HepG2 (cell line): ENCODE measurements at regions not wholly inside any gene's neighbourhood (a gene's known extent, or its start where the extent isn't known, plus 50 kb on each side); places are given as distances from the start of the nearest gene placed in this dataset.

Experiments
- ATAC-seq: fragments of 200-7000 bp; cut with Tn5 transposase; 3 replicates; pipeline ENCODE4 v1.9.1; 2020; ENCODE audit warnings: mild to moderate bottlenecking, moderate library complexity
- BruUV-seq: library from RNA; stranded (reverse); fragments of 400-500 nt; replicated peaks from 2 replicates; lab custom pipeline; 2021; lab: Mats Ljungman, UMichigan
- CTCF ChIA-PET: fragments of 300-600 bp; formaldehyde crosslinking; extraction: SDS; loops from one replicate; lab custom pipeline; 2021; ENCODE audit warnings: low total read pairs, inconsistent platforms, low intra/inter-chr PET ratio; lab: Yijun Ruan, JAX
- POLR2A ChIA-PET: fragments of 350-600 bp; sonication (Branson Sonifier 250); formaldehyde crosslinking; loops from one replicate; lab custom pipeline; 2020; ENCODE audit warnings: antibody characterized with exemption, inconsistent platforms; lab: Yijun Ruan, JAX
- DNase-seq: peaks from one replicate; pipeline ENCODE4 v3.0.0-alpha.2; 2015; ENCODE audit warnings: low spot score
- FAIRE-seq: peaks from 3 replicates; lab custom pipeline; 2011; peaks lifted over from hg19 to GRCh38; lab: Jason Lieb, UNC
- H2AFZ ChIP-seq: one replicate; pipeline ENCODE4 v1.6.1; 2011; ENCODE audit warnings: low read length, inconsistent platforms
- H3K27ac ChIP-seq: fragments of 300-600 bp; 3 replicates; pipeline ENCODE4 v1.8.0; 2011; ENCODE audit warnings: mixed run types, mild to moderate bottlenecking, mixed read lengths, low read length, inconsistent platforms; ENCODE audit not compliant: insufficient read depth; ENCODE audit errors: extremely low read length
- H3K27me3 ChIP-seq, 2 experiments: fragments of 200-600 bp in 1 of 2; 2 replicates in 1 of 2; 3 replicates in 1 of 2; pipeline versions ENCODE4 v1.6.0 to v1.8.0; 2011; ENCODE audit warnings: low read length in 2 of 2, mild to moderate bottlenecking in 2 of 2, moderate library complexity in 2 of 2, inconsistent platforms in 1 of 2; ENCODE audit not compliant: insufficient read depth in 2 of 2, control insufficient read depth in 1 of 2
- H3K36me3 ChIP-seq, 2 experiments: fragments of 200-600 bp in 1 of 2; replicated peaks in 1 of 2; 2 replicates in 1 of 2; 3 replicates in 1 of 2; pipeline versions ENCODE4 v1.5.1 to v1.8.0; 2011; ENCODE audit warnings: low read length in 2 of 2, inconsistent platforms in 1 of 2; ENCODE audit not compliant: insufficient read depth in 2 of 2, control insufficient read depth in 1 of 2
- H3K4me1 ChIP-seq: 2 replicates; pipeline ENCODE4 v1.5.1; 2012; ENCODE audit warnings: low read length, inconsistent platforms; ENCODE audit not compliant: insufficient read depth
- H3K4me2 ChIP-seq: 2 replicates; pipeline ENCODE4 v1.6.0; 2011; ENCODE audit warnings: low read depth, low read length, inconsistent platforms
- H3K4me3 ChIP-seq, 3 experiments: fragments of 200-600 bp in 1 of 3; sonication (generic), shearing (Covaris generic) in 1 of 3; replicated peaks in 1 of 3; 2 replicates each; pipeline ENCODE4 v1.5.1; 2011 to 2016; ENCODE audit warnings: low read length in 3 of 3, inconsistent platforms in 2 of 3, low read depth in 2 of 3, mild to moderate bottlenecking in 2 of 3, control low read depth in 1 of 3, mixed read lengths in 1 of 3; ENCODE audit not compliant: insufficient read depth in 1 of 3
- H3K79me2 ChIP-seq: one replicate; pipeline ENCODE4 v1.6.1; 2011; ENCODE audit warnings: low read length, inconsistent platforms; ENCODE audit not compliant: insufficient read depth
- H3K9ac ChIP-seq: 2 replicates; pipeline ENCODE4 v1.6.0; 2011; ENCODE audit warnings: mild to moderate bottlenecking, low read depth, low read length, inconsistent platforms; ENCODE audit not compliant: insufficient read depth
- H3K9me3 ChIP-seq: 2 replicates; pipeline ENCODE4 v1.5.1; 2012; ENCODE audit warnings: mild to moderate bottlenecking, low read length
- H4K20me1 ChIP-seq: 2 replicates; pipeline ENCODE4 v1.6.0; 2011; ENCODE audit warnings: inconsistent platforms, mild to moderate bottlenecking, low read length, moderate library complexity; ENCODE audit not compliant: insufficient read depth
- AHR ChIP-seq: IDR thresholded peaks from 2 replicates; pipeline ENCODE4 v1.6.1; 2018; ENCODE audit warnings: missing genetic modification reagents, missing compliant biosample characterization
- ARID2 ChIP-seq: sonication (generic); formaldehyde crosslinking; IDR thresholded peaks from 2 replicates; pipeline ENCODE4 v1.8.1; 2022; ENCODE audit warnings: mild to moderate bottlenecking, missing genetic modification reagents, borderline replicate concordance
- GATAD2A ChIP-seq: IDR thresholded peaks from 2 replicates; pipeline ENCODE4 v1.6.1; 2016
- HNRNPL ChIP-seq: fragments of 200-400 bp; formaldehyde crosslinking; IDR thresholded peaks from 2 replicates; pipeline ENCODE4 v1.6.1; 2017; ENCODE audit warnings: mild to moderate bottlenecking, low read depth, low read length
- JUNB ChIP-seq: sonication (generic); formaldehyde crosslinking; IDR thresholded peaks from 2 replicates; pipeline ENCODE4 v1.8.0; 2022; ENCODE audit warnings: missing genetic modification reagents, mild to moderate bottlenecking, borderline replicate concordance
- MAFG ChIP-seq: sonication (generic); formaldehyde crosslinking; IDR thresholded peaks from 2 replicates; pipeline ENCODE4 v1.5.1; 2020; ENCODE audit warnings: mild to moderate bottlenecking, missing genetic modification reagents
- MAFK ChIP-seq, 2 experiments: IDR thresholded peaks in 1 of 2; conservative IDR thresholded peaks in 1 of 2; 2 replicates each; pipeline ENCODE4 v1.6.1; 2011; ENCODE audit warnings: improper control_type of control experiment in 2 of 2, low read length in 2 of 2
- NFKBIZ ChIP-seq: IDR thresholded peaks from 2 replicates; pipeline ENCODE4 v1.6.1; 2018; ENCODE audit warnings: missing genetic modification reagents, missing compliant biosample characterization
- RBAK ChIP-seq: sonication (generic); formaldehyde crosslinking; IDR thresholded peaks from 2 replicates; pipeline ENCODE4 v1.5.1; 2020; ENCODE audit warnings: mild to moderate bottlenecking, missing genetic modification reagents
- THAP9 ChIP-seq: sonication (generic); formaldehyde crosslinking; IDR thresholded peaks from 2 replicates; pipeline ENCODE4; 2020; ENCODE audit warnings: missing genetic modification reagents, mild to moderate bottlenecking, borderline replicate concordance
- ZNF557 ChIP-seq: sonication (generic); formaldehyde crosslinking; IDR thresholded peaks from 2 replicates; pipeline ENCODE4 v1.4.0; 2020; ENCODE audit warnings: missing genetic modification reagents
- WGBS: methylation state at CpG from one replicate; pipeline ENCODE4 v1.1.6; 2017; ENCODE audit warnings: low lambda C conversion rate; 5-methylcytosine and 5-hydroxymethylcytosine counted together
- in situ Hi-C: cut with HindIII; loops from 2 replicates; pipeline ENCODE4 v1.10.0; 2017; ENCODE audit warnings: low pct_unique_long_range_greater_than_20kb; ENCODE audit not compliant: extremely low pct_ligation_motif_present
- intact Hi-C: fragments of 100-400 bp; cut with micrococcal nuclease; formaldehyde crosslinking; loops from one replicate; pipeline ENCODE4 v1.10.0; 2022; ENCODE audit not compliant: unreplicated experiment
- TF ChIP-seq, protein P1 (sequence below): sonication (generic); formaldehyde crosslinking; IDR thresholded peaks from 2 replicates; pipeline ENCODE4 v1.4.0; 2020; ENCODE audit warnings: missing genetic modification reagents

DNA sequence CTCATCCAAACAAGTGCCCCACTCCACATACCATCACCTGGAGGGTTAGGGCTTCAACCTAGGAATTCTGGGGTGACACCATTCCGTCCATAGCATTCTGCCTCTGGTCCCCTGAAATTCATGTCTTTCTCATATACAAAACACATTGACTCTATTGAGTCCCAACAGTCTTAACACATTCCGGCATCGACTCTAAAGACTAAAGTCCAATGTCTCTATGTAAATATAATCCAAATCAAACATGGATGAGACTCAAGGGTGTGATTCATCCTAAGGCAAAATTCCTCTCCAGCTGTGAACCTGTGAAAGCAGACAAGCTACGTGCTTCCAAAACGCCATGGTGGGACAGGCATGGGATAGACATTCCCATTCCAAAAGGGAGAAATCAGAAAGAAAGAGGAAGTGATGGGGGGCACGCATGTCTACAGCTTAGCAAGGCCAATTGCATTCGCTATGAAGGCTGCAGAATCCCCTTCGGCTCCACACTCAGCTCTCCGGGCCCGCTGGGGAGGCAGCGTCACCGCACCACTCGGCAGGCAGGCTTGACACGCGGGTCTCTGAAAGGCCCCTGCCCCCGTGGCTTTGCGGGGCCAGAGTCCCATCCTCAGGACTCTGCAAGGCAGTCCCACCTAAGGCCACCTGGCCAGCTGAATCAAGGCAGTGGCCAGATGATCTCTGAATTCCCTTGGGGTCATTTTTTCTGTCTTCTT lies 53.2 kb downstream of the ADRA2C start (continued):
- peak; percentile 74 for TF ChIP-seq GATAD2A (CRISPR knock-in tag)
- TF ChIP-seq THAP9: no peak
- no peak for TF ChIP-seq NFKBIZ
- TF ChIP-seq AHR (CRISPR knock-in tag): no peak

DNA sequence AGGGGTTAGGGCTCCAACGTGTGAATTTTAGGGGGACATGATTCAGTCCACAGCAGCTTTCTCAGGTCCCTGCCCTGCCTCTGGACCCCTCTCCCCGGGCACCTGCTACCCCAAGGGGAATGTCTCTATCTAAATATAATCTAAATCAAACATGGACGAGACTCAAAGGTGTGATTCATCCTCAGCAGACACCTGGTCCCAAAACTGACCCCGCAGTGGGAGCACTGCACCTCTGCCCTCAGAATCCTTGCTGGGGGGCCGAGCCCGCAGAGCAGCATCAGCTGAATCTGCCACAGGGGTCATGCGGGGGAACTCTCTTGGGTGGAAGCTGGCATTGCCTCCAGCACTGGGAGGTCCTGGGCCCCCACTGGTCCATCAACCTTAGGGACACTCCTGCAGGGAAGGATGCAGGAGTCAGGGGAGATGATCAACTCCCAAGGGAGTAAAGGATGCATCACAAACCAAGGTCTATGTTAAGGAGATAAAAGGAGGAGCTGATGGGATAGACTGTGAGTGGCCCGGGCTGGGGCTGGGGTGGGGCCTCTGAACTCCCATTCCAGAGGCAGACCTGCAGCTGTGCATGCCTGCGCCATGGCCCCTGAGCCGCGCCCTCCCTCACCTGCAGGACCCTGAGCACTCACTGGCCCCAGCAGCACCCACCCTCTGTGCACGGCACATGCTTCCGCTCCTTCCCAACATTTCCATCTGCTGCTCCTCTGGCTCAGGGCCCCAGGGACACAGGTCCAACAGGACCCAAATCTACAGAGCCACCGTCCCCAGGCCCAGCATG lies 54.0 kb downstream of the ADRA2C start:
- Histone ChIP-seq H3K9ac (peak overlapping the region; percentile 38), H4K20me1 (no peaks in the 10 kb centered on the region), H2AFZ (no peak overlapping the region), H3K4me1 (peaks cover 81% of the 10 kb centered on the region), H3K27ac (peak overlapping the region; percentile 67), H3K4me3 (no peak overlapping the region), H3K27me3 (no peaks in the 10 kb centered on the region), H3K79me2 (no peaks in the 10 kb centered on the region), H3K36me3 (no peaks in the 10 kb centered on the region), H3K9me3 (no peaks in the 10 kb centered on the region), H3K4me2 (no peak overlapping the region)
- ChIA-PET POLR2A (interaction anchor here (0.7 to 2.8 kb wide), 11 partner anchors 7 to 48 kb away, joined by 3 to 38 read pairs (median 5); no protein-coding TSS in a partner anchor), CTCF (no interaction called here)
- DNase-seq (no peak), FAIRE-seq (no peak), ATAC-seq (no peak)
- WGBS: 78% methylated on average over 9 of the region's 14 CpGs
- intact Hi-C loops (loop anchor here (10.0 kb wide), 1 partner anchor 55 kb away; no protein-coding TSS in a partner anchor), in situ Hi-C loops (no loop called here)
- no peak for TF ChIP-seq JUNB
- TF ChIP-seq RBAK (CRISPR knock-in tag): no peak
- TF ChIP-seq, protein P1, sequence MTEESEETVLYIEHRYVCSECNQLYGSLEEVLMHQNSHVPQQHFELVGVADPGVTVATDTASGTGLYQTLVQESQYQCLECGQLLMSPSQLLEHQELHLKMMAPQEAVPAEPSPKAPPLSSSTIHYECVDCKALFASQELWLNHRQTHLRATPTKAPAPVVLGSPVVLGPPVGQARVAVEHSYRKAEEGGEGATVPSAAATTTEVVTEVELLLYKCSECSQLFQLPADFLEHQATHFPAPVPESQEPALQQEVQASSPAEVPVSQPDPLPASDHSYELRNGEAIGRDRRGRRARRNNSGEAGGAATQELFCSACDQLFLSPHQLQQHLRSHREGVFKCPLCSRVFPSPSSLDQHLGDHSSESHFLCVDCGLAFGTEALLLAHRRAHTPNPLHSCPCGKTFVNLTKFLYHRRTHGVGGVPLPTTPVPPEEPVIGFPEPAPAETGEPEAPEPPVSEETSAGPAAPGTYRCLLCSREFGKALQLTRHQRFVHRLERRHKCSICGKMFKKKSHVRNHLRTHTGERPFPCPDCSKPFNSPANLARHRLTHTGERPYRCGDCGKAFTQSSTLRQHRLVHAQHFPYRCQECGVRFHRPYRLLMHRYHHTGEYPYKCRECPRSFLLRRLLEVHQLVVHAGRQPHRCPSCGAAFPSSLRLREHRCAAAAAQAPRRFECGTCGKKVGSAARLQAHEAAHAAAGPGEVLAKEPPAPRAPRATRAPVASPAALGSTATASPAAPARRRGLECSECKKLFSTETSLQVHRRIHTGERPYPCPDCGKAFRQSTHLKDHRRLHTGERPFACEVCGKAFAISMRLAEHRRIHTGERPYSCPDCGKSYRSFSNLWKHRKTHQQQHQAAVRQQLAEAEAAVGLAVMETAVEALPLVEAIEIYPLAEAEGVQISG (CRISPR knock-in tag): no peak
- TF ChIP-seq MAFG (CRISPR knock-in tag): no peak
- TF ChIP-seq MAFK (conservative IDR thresholded peaks at IDR 0.05 in 1 of 2, IDR thresholded peaks at IDR 0.05 in 1 of 2; ENCODE audit: low read length in 2 of 2): no peak
- TF ChIP-seq ZNF557 (CRISPR knock-in tag): no peak
- no peak for TF ChIP-seq ARID2 (CRISPR knock-in tag)
- TF ChIP-seq HNRNPL: no peak
- no TSS peak for BruUV-seq
